Kidney (tissue), 13 donors: ENCODE measurements at regions not wholly inside any gene's neighbourhood (a gene's known extent, or its start where the extent isn't known, plus 50 kb on each side); places are given as distances from the start of the nearest gene placed in this dataset.
A peak's percentile ranks its signal among the peaks of the same experiment; 100 is the strongest.
"Not testable (repeated sequence)": the region's sequence is repeated elsewhere in the genome, so short reads cannot be mapped to it uniquely, and the experiment has no call there.

Experiments used
- DNase-seq, 5 donors: peaks; one replicate each; pipeline ENCODE4 v3.0.0-alpha.2; 2013 to 2020
- FAIRE-seq: peaks from 2 replicates; lab custom pipeline; 2012; peaks lifted over from hg19 to GRCh38; lab: Jason Lieb, UNC
- H3K27ac ChIP-seq, 2 donors: one replicate each; pipeline ENCODE4 v1.7.0; 2013; ENCODE audit warnings: low read depth in 2 of 2, low read length in 2 of 2, inconsistent platforms in 1 of 2
- H3K27me3 ChIP-seq: one replicate; pipeline ENCODE4 v1.7.1; 2013; ENCODE audit warnings: low read length, inconsistent platforms; ENCODE audit not compliant: control insufficient read depth, insufficient read depth
- H3K36me3 ChIP-seq, 3 donors: one replicate each; pipeline versions ENCODE4 v1.7.0 to v1.7.1; 2013; ENCODE audit warnings: low read length in 3 of 3, control low read depth in 1 of 3, inconsistent platforms in 1 of 3; ENCODE audit not compliant: insufficient read depth in 3 of 3, control insufficient read depth in 2 of 3
- H3K4me1 ChIP-seq, 3 donors: one replicate each; pipeline versions ENCODE4 v1.7.0 to v1.7.1; 2013; ENCODE audit warnings: low read length in 3 of 3, inconsistent platforms in 1 of 3, low read depth in 1 of 3; ENCODE audit not compliant: control insufficient read depth in 2 of 3, insufficient read depth in 2 of 3
- H3K4me3 ChIP-seq, 3 donors: one replicate each; pipeline versions ENCODE4 v1.7.0 to v1.8.1; 2013; ENCODE audit warnings: low read length in 3 of 3, control low read depth in 1 of 3, inconsistent platforms in 1 of 3
- H3K9ac ChIP-seq, 3 donors: one replicate each; pipeline versions ENCODE4 v1.7.0 to v1.7.1; 2013; ENCODE audit warnings: low read length in 3 of 3, control low read depth in 1 of 3, inconsistent platforms in 1 of 3
- H3K9me3 ChIP-seq, 3 donors: one replicate each; pipeline versions ENCODE4 v1.7.0 to v1.7.1; 2013; ENCODE audit warnings: low read length in 3 of 3, control low read depth in 1 of 3, inconsistent platforms in 1 of 3; ENCODE audit not compliant: control insufficient read depth in 2 of 3, insufficient read depth in 1 of 3
- intact Hi-C: fragments of 100-400 bp; cut with DNase I; formaldehyde crosslinking; loops from one replicate; pipeline ENCODE4 v1.11.1; 2022
- TF ChIP-seq, protein P1 (sequence below): IDR thresholded peaks from 3 replicates; pipeline ENCODE4 v1.5.1; 2012; ENCODE audit warnings: mild to moderate bottlenecking, moderate library complexity, borderline replicate concordance; ENCODE audit not compliant: insufficient read depth; ENCODE audit errors: extremely low read depth
- donor health status: control.
- donor health status: control.
- donor health status: control.
- donor health status: control.
- donor health status: control.
- donor health status: DM: yes; HTN: yes; CAD: no.
- donor health status: Normal renal cell carcinoma (clear cell type).

DNA sequence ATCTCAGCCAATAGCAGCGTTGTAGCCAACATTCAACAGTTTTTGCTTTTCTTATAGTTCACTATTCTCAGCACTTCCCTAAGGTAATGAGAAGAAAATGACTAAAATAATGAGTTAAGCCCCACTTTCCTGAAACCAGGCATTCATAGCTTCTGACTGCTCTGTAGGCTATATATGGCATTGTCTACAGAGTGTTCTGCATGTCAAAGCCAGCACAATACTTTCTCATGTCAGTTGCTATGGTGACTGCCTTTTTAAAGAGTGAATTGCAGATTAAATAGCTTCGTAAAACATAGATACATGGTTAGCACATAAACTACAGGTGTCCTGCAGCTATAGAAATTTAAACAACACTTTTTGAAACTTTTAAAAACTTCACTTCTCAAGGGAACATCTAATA, 1256.1 kb upstream of the CNTN5 start:
- DNase-seq (no peak), FAIRE-seq (no peak)
- Histone ChIP-seq H3K9me3 (no peaks in the 10 kb centered on the region), H3K4me1 (no peaks in the 10 kb centered on the region), H3K9ac (no peak overlapping the region), H3K27ac (no peak overlapping the region), H3K27me3 (no peaks in the 10 kb centered on the region), H3K4me3 (no peak overlapping the region), H3K36me3 (no peaks in the 10 kb centered on the region)
- TF ChIP-seq, protein P1, sequence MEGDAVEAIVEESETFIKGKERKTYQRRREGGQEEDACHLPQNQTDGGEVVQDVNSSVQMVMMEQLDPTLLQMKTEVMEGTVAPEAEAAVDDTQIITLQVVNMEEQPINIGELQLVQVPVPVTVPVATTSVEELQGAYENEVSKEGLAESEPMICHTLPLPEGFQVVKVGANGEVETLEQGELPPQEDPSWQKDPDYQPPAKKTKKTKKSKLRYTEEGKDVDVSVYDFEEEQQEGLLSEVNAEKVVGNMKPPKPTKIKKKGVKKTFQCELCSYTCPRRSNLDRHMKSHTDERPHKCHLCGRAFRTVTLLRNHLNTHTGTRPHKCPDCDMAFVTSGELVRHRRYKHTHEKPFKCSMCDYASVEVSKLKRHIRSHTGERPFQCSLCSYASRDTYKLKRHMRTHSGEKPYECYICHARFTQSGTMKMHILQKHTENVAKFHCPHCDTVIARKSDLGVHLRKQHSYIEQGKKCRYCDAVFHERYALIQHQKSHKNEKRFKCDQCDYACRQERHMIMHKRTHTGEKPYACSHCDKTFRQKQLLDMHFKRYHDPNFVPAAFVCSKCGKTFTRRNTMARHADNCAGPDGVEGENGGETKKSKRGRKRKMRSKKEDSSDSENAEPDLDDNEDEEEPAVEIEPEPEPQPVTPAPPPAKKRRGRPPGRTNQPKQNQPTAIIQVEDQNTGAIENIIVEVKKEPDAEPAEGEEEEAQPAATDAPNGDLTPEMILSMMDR = no peak
- intact Hi-C loops = no loop called here

- Histone ChIP-seq H3K27me3 (no peaks in the 10 kb centered on the region), H3K9ac (no peak overlapping the region), H3K4me1 (no peaks in the 10 kb centered on the region), H3K9me3 (no peaks in the 10 kb centered on the region), H3K27ac (no peak overlapping the region), H3K36me3 (no peaks in the 10 kb centered on the region), H3K4me3 (no peak overlapping the region)
- FAIRE-seq = no peak
- intact Hi-C loops = no loop called here
- no peak for DNase-seq
- TF ChIP-seq, protein P1 = no peak
These were observed 1250.2 kb upstream of the CNTN5 start for GRCh38 chr11:97770570-97770969.

GRCh38 chr11:97772705-97773104, 1248.0 kb upstream of the CNTN5 start:
- H3K36me3 ChIP-seq = no peaks in the 10 kb centered on the region
- FAIRE-seq = no peak
- intact Hi-C loops = no loop called here

DNA sequence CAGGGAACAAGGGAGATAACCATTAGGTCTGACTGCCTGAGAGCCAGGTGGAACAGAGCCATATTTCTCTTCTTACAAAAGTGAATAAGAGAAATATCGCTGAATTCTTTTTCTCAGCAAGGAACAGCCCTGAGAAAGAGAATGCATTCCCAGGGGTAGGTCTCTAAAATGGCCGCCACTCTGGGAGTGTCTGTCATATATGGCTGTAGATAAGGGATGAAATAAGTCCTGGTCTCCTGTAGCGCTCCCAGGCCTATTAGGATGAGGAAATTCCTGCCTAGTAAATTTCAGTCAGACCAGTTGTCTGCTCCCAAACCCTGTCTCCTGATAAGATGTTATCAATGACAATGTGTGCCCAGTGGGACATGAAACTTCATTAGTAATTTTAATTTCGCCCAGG, 1236.4 kb upstream of the CNTN5 start:
- H3K9me3 ChIP-seq, H3K36me3 ChIP-seq, DNase-seq, H3K27ac ChIP-seq, H3K27me3 ChIP-seq, H3K9ac ChIP-seq, FAIRE-seq, H3K4me1 ChIP-seq, H3K4me3 ChIP-seq, intact Hi-C loops: not testable (repeated sequence)

More at GRCh38 chr11:97772705-97773104, 1248.0 kb upstream of the CNTN5 start:
- Histone ChIP-seq H3K9me3 (no peaks in the 10 kb centered on the region), H3K9ac (no peak overlapping the region), H3K27me3 (no peaks in the 10 kb centered on the region), H3K4me1 (no peaks in the 10 kb centered on the region), H3K4me3 (no peak overlapping the region), H3K27ac (no peak overlapping the region)
- TF ChIP-seq, protein P1 = no peak
- DNase-seq = peak in 2 of 5 donors; percentile 16 to 22
